ENCODE measurements at regions not wholly inside any gene's neighbourhood (a gene's known extent, or its start where the extent isn't known, plus 50 kb on each side); places are given as distances from the start of the nearest gene placed in this dataset.

- TF ChIP-seq, protein P1, sequence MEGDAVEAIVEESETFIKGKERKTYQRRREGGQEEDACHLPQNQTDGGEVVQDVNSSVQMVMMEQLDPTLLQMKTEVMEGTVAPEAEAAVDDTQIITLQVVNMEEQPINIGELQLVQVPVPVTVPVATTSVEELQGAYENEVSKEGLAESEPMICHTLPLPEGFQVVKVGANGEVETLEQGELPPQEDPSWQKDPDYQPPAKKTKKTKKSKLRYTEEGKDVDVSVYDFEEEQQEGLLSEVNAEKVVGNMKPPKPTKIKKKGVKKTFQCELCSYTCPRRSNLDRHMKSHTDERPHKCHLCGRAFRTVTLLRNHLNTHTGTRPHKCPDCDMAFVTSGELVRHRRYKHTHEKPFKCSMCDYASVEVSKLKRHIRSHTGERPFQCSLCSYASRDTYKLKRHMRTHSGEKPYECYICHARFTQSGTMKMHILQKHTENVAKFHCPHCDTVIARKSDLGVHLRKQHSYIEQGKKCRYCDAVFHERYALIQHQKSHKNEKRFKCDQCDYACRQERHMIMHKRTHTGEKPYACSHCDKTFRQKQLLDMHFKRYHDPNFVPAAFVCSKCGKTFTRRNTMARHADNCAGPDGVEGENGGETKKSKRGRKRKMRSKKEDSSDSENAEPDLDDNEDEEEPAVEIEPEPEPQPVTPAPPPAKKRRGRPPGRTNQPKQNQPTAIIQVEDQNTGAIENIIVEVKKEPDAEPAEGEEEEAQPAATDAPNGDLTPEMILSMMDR (IDR thresholded peaks at IDR 0.05): no peak
Observed at GRCh38 chr17:83162035-83162745, 82.8 kb downstream of the METRNL start.

GRCh38 chr17:83164490-83164889, 85.1 kb downstream of the METRNL start:
- TF ChIP-seq, protein P1 (IDR thresholded peaks at IDR 0.05): no peak

GRCh38 chr17:83170571-83171260, 91.3 kb downstream of the METRNL start:
- TF ChIP-seq, protein P1 (IDR thresholded peaks at IDR 0.05): no peak

DNA sequence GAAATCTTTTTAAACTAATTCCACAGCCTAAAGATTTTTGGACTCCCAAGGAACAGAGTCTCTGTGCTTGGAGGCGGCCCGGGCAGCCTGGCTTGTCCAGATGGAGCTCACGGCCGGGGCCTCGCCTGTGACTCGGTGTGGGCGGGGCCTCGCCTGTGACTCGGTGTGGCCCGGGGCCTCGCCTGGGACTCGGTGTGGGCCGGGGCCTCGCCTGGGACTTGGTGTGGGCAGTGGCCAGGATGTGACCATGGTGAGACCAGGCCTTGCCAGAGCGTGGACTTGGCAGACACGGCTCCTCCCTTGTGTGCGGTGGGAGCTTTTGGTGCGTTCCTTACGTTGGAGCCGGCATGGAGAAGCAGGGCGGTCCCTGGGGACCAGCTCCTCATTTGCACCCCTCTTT, 92.3 kb downstream of the METRNL start:
- TF ChIP-seq, protein P1 (IDR thresholded peaks at IDR 0.05): no peak

DNA sequence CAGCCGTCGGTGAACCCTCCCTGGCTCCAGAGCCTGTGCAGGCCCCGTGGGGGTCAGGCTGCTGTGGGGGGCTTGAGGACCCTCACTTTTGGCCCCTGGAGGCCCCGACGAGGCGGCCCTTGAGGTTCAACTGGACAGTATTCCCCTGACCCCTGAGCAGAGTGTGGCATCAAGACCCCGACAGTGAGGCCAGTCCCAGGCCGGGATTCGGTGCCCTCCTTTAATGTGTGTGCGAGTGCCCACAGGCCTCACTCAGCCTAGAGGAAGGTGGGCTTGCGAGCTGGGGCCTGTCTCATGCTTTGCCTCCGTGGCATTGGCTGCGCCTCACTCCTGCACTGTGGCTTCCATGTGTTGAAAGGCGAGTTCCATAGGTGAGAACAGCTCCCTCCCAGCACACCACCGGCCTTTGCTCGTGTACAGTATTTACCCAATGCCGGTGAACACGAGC, 94.5 kb downstream of the METRNL start:
- TF ChIP-seq, protein P1 (IDR thresholded peaks at IDR 0.05): no peak

DNA sequence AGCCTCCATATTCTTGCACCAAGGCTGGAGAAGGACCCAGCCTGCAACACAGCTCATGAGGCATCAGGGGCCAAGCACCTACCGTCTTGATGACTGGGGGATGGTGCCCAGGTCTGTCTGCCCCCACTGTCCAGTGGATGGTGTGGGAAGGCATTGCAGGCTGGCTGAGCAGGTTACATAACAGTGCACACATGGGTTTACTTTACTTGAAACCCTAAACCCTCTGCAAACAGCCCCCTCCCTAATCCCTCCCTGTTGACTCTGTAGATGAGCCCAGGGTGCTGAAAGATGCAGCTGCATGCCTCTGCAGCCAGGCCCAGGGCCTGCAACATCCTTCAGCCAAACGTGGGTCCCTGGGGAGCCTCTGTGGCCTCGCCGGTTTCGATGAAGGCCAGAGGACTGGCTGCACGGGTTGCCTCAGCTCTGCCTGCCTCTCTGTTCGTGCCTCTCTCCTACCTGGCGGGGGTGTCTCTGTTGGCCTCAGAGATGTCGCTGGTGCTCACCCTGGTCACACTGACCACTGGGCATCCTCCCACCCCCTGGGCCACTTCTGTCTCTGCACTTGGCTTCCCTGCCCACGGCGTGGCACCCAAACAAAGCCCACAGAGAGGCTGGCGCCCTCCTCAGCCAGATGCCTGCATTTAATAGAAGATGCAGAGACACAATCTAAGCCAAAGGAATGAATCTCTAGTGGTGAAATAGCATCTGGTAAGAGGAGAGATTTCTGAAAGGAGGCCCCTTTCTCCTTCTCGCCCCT, 95.1 kb downstream of the METRNL start:
- TF ChIP-seq, protein P1 (IDR thresholded peaks at IDR 0.05): peak; percentile 15; the same call in 1 of the 2 replicates

- TF ChIP-seq, protein P1 (IDR thresholded peaks at IDR 0.05): no peak
Observed at GRCh38 chr17:83175119-83175821, 95.9 kb downstream of the METRNL start.

All from LNCAP (cell line).